DMS153 treated with DMSO at 0.1 percent for 48 hours (cell line): ENCODE measurements at regions not wholly inside any gene's neighbourhood (a gene's known extent, or its start where the extent isn't known, plus 50 kb on each side); places are given as distances from the start of the nearest gene placed in this dataset.
"Not testable (repeated sequence)": the region's sequence is repeated elsewhere in the genome, so short reads cannot be mapped to it uniquely, and the experiment has no call there.

ENCODE experiments used
- DNase-seq: peaks from one replicate; lab custom pipeline; 2025; ENCODE audit not compliant: unreplicated experiment; lab: John Stamatoyannopoulos, UW

- DNase-seq = no peak
These were observed 599.6 kb downstream of the PSAT1 start for GRCh38 chr9:78896479-78896878.

GRCh38 chr9:78898234-78898633, 601.3 kb downstream of the PSAT1 start:
- DNase-seq = no peak

- no peak for DNase-seq
These were observed 602.1 kb downstream of the PSAT1 start for GRCh38 chr9:78899006-78899405.

- DNase-seq = no peak
These were observed 603.6 kb downstream of the PSAT1 start for GRCh38 chr9:78900500-78900899.

GRCh38 chr9:78902051-78902450, 605.1 kb downstream of the PSAT1 start:
- DNase-seq = no peak

- no peak for DNase-seq
These were observed 606.7 kb downstream of the PSAT1 start for GRCh38 chr9:78903581-78903980.

- DNase-seq = no peak
These were observed 607.8 kb downstream of the PSAT1 start for GRCh38 chr9:78904686-78905085.

- DNase-seq = no peak
These were observed 608.5 kb downstream of the PSAT1 start for GRCh38 chr9:78905387-78905786.

- no peak for DNase-seq
These were observed 609.2 kb downstream of the PSAT1 start for GRCh38 chr9:78905986-78906755.

GRCh38 chr9:78909566-78909965, 612.6 kb downstream of the PSAT1 start:
- no peak for DNase-seq

GRCh38 chr9:78916884-78917283, 620.0 kb downstream of the PSAT1 start:
- DNase-seq = not testable (repeated sequence)

- DNase-seq = no peak
These were observed 622.1 kb downstream of the PSAT1 start for GRCh38 chr9:78918976-78919375.

GRCh38 chr9:78919701-78920100, 622.8 kb downstream of the PSAT1 start:
- DNase-seq = no peak

- DNase-seq = no peak
These were observed 624.4 kb downstream of the PSAT1 start for GRCh38 chr9:78921341-78921740.

GRCh38 chr9:78923966-78924659, 627.2 kb downstream of the PSAT1 start:
- no peak for DNase-seq

- no peak for DNase-seq
These were observed 630.4 kb downstream of the PSAT1 start for GRCh38 chr9:78927099-78927940.

GRCh38 chr9:78928625-78929405, 631.9 kb downstream of the PSAT1 start:
- no peak for DNase-seq

- DNase-seq = no peak
These were observed 633.4 kb downstream of the PSAT1 start for GRCh38 chr9:78930281-78930680.

- DNase-seq = no peak
These were observed 636.1 kb downstream of the PSAT1 start for GRCh38 chr9:78932849-78933627.

- no peak for DNase-seq
These were observed 636.9 kb upstream of the TLE4 start for GRCh38 chr9:78934880-78935279.
